ENCODE measurements at regions not wholly inside any gene's neighbourhood (a gene's known extent, or its start where the extent isn't known, plus 50 kb on each side); places are given as distances from the start of the nearest gene placed in this dataset.

DNA sequence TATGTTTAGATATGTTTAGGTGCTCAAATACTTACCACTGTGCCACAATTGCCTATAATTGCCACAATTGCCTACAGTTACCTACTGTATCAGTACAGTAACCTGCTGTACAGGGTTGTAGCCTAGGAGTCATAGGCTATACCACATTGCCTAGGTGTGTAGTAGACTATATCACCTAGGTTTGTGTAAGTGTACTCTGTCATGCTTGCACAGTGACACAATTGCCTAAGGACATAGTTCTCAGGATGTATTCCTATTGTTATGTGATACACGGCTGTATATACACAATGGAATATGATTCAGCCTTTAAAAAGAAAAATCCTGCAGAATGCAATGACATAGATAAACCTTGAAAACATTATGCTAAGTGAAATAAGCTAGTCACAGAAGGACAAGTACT is 264.8 kb downstream of the RAP2B start:
- TF ChIP-seq, protein P1, sequence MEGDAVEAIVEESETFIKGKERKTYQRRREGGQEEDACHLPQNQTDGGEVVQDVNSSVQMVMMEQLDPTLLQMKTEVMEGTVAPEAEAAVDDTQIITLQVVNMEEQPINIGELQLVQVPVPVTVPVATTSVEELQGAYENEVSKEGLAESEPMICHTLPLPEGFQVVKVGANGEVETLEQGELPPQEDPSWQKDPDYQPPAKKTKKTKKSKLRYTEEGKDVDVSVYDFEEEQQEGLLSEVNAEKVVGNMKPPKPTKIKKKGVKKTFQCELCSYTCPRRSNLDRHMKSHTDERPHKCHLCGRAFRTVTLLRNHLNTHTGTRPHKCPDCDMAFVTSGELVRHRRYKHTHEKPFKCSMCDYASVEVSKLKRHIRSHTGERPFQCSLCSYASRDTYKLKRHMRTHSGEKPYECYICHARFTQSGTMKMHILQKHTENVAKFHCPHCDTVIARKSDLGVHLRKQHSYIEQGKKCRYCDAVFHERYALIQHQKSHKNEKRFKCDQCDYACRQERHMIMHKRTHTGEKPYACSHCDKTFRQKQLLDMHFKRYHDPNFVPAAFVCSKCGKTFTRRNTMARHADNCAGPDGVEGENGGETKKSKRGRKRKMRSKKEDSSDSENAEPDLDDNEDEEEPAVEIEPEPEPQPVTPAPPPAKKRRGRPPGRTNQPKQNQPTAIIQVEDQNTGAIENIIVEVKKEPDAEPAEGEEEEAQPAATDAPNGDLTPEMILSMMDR (IDR thresholded peaks at IDR 0.05; ENCODE audit: insufficient read depth, low read depth, low read length): no peak
- no peak for DNase-seq (ENCODE audit: low read depth)
- H3K4me3 ChIP-seq (ENCODE audit: low read depth, low read length): no peak overlapping the region

DNA sequence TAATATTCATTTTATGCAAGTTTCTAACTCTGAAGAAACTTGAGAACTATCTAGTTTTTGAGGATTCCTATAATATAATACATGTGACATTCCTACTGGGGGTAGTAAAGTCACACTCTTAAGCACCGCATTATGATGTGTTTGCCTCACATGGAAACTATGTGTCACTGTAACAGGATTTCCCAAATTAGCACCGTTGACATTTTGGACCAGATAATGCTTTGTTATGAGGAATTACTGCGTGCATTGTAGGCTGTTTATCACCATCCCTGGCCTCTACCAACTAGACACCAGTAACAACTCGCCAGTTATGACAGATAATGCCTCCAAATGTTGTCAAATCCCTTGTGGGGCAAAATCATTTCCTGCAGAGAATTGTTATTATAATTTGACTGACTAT is 267.8 kb downstream of the RAP2B start:
- no peak overlapping the region for H3K4me3 ChIP-seq (ENCODE audit: low read depth, low read length)
- TF ChIP-seq, protein P1 (IDR thresholded peaks at IDR 0.05; ENCODE audit: insufficient read depth, low read depth, low read length): no peak
- no peak for DNase-seq (ENCODE audit: low read depth)

DNA sequence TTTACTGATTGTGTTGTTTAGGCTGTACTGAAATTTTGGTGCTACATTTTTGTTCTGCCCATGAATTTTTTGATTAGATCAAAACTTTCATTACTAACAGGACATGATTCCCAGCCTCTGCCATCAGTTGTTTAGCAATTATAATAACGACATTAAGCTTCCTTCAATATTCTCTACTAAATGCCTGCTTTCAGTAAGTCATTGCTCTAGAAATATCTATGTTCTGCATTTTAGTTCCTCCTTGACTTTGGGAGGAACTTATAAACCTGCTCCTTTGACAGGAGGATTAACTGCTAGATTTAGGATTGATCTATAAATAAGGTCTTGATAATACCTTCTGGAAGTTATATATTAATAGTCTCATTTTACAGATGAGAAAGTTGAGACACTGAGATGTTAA is 269.1 kb downstream of the RAP2B start:
- H3K4me3 ChIP-seq (ENCODE audit: low read depth, low read length): no peak overlapping the region
- TF ChIP-seq, protein P1 (IDR thresholded peaks at IDR 0.05; ENCODE audit: insufficient read depth, low read depth, low read length): no peak
- no peak for DNase-seq (ENCODE audit: low read depth)

DNA sequence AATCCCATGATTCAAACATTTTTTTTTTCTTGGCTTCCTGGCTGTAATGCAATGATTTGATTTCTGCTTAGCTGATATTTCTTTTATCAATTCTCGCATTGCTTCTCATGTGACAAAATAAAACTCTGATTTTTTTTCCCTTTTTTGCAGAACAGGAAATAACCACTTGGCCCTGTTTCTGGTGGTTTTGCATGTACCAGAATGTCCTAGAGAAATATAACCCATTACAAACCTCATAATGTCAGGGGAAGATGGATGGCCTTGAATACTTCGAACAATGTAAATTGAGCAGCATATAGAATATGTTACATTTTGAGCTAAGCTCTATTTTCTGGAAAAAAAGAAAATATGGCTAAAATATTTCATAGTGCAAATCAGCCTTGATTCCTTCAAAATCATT is 275.6 kb downstream of the RAP2B start:
- no peak for DNase-seq (ENCODE audit: low read depth)
- no peak overlapping the region for H3K4me3 ChIP-seq (ENCODE audit: low read depth, low read length)
- TF ChIP-seq, protein P1 (IDR thresholded peaks at IDR 0.05; ENCODE audit: insufficient read depth, low read depth, low read length): no peak

DNA sequence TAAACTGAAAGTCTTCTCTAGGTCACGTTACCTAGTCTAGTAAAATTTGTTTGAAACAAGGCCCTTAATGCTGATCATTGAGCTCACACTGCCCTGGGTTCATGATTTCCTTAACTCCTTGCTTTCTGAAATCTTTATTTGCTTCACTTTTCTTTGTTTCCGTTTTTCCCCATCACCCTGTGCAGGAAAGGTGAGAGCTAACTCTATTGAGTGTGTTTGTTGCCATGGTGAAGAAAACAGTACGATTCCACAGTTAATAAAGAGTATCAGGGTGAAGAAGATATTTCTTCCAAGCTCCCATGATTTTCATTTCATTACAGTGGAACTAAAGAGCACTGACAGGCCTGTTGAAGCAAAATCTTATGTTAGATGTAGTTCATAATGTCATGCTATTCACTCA is 276.2 kb downstream of the RAP2B start:
- TF ChIP-seq, protein P1 (IDR thresholded peaks at IDR 0.05; ENCODE audit: insufficient read depth, low read depth, low read length): no peak
- no peak overlapping the region for H3K4me3 ChIP-seq (ENCODE audit: low read depth, low read length)
- DNase-seq (ENCODE audit: low read depth): no peak

DNA sequence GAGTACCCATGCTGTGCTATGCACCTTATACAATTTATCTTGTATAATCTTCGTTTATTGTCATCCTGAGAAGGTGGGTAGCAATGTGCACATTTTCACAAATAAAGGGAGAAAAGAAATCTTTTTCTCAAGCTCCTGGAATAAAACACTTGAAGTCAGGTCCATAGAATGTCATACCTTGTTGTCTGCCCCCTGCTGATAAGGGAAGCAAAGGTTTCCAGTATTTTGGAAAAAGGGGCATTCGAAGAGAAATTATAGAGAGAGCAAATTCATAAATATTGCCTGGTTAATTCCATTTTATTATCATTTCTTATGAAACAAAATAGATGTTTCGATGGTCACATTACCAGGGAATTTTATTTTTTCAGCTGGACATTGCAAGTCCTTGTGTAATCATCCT is 277.8 kb downstream of the RAP2B start:
- DNase-seq (ENCODE audit: low read depth): peak; percentile 5
- H3K4me3 ChIP-seq (ENCODE audit: low read depth, low read length): no peak overlapping the region
- TF ChIP-seq, protein P1 (IDR thresholded peaks at IDR 0.05; ENCODE audit: insufficient read depth, low read depth, low read length): peak; percentile 33

DNA sequence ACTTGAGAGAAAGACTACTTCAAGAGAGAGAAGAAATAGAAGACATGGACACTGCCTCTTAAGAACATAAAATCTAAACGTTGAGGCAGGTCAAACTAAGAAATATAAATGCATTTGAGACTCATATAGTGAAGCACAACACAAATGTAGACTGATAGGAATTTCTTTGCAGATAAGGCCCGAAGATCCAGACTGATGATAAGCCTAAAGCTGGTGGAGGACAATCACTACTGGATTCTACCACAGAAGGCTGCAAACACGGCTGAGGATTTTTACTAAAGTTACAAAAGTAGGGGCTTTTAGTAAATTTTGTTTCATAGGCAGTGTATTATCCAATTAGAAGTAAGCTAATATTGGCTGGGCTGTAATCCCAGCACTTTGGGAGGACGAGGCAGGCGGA is 278.3 kb downstream of the RAP2B start:
- no peak for DNase-seq (ENCODE audit: low read depth)
- TF ChIP-seq, protein P1 (IDR thresholded peaks at IDR 0.05; ENCODE audit: insufficient read depth, low read depth, low read length): no peak
- no peak overlapping the region for H3K4me3 ChIP-seq (ENCODE audit: low read depth, low read length)

Measured in fibroblast of villous mesenchyme (primary cell).